ENCODE measurements at regions not wholly inside any gene's neighbourhood (a gene's known extent, or its start where the extent isn't known, plus 50 kb on each side); places are given as distances from the start of the nearest gene placed in this dataset.

DNA sequence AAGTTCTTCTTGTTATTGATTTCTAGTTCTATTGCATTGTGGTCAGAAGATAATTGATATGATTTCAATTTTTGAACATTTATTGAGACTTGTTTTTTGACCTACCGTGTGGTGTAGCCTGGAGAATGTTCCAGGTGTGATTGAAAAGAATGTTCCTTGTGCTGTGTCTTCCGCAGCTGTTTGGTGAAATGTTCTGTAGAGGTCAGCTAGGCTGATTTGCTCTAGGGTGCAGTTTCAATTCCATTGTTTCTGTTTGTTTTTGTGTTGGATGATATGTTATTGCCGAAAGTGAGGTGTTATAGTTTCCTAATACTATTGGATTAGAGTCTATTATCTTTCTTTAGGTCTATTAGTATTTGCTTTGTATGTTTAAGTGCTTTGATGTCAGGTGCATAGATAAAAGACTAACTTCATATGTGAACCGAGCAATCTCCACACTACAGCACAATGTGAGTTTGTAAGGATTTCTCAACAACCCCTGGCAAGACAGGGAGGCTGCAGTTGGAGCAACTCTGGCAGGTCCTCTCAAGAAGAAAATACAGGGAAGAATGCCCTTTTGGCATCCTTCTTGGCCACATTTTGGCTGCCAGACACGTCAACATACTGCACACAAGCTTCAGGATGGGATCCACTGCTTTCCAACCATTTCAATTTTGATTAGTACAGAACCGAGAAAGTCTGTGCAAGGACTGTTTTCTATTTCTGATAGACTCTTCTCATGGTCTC is 320.7 kb downstream of the RNF144B start:
- H3K4me3 ChIP-seq (ENCODE audit: extremely low read depth in 1 of 4, insufficient read depth in 2 of 4, low read depth in 3 of 4, low read length in 4 of 4), result no peak overlapping the region
- H3K4ac ChIP-seq (replicated peaks; ENCODE audit: insufficient read length, low read depth, low read length), result no peak overlapping the region
- no peak overlapping the region for H3K18ac ChIP-seq (ENCODE audit: extremely low read depth, low read length)
- H2BK20ac ChIP-seq (ENCODE audit: low read length), result no peak overlapping the region
- ChIA-PET CTCF (ENCODE audit: partially characterized antibody) (no interaction called here), POLR2A (ENCODE audit: partially characterized antibody) (no interaction called here)
- DNase-seq (ENCODE audit: low read depth in 1 of 2, low spot score in 2 of 2) (no peak), FAIRE-seq (no peak)
- H3K79me2 ChIP-seq (ENCODE audit: control insufficient read depth in 1 of 2, insufficient read depth in 2 of 2, low read length in 2 of 2), result no peaks in the 10 kb centered on the region
- H3K23ac ChIP-seq (ENCODE audit: insufficient read length), result no peak overlapping the region
- no peaks in the 10 kb centered on the region for H3K36me3 ChIP-seq (ENCODE audit: control insufficient read depth in 2 of 4, insufficient read depth in 4 of 4, low read length in 3 of 4)
- H3K9ac ChIP-seq (replicated peaks in 1 of 4; ENCODE audit: extremely low read depth in 1 of 4, low read depth in 3 of 4, low read length in 3 of 4), result no peak overlapping the region
- H2BK12ac ChIP-seq (ENCODE audit: low read depth, low read length), result no peak overlapping the region
- H3K4me2 ChIP-seq (ENCODE audit: insufficient read depth in 1 of 2, low read depth in 2 of 2, low read length in 2 of 2), result no peak overlapping the region
- no peaks in the 10 kb centered on the region for H3K4me1 ChIP-seq (replicated peaks in 1 of 4; ENCODE audit: control insufficient read depth in 3 of 4, insufficient read depth in 4 of 4, low read length in 3 of 4)
- no peak overlapping the region for H4K8ac ChIP-seq (ENCODE audit: extremely low read depth, insufficient read depth, low read length)
- no peak overlapping the region for H4K91ac ChIP-seq (replicated peaks; ENCODE audit: insufficient read length, low read length)
- WGBS, 2 experiments (ENCODE audit: extremely low coverage in 1 of 2, insufficient coverage in 1 of 2, insufficient read length in 1 of 2, insufficient replicate concordance in 2 of 2, low coverage in 1 of 2, low lambda C conversion rate in 2 of 2, missing lambda C conversion rate in 1 of 2), result 88% methylated on average over 6 of the region's 6 CpGs; no CpG with 5 or more reads in 1 of the 2 experiments
- no peak overlapping the region for H3K27ac ChIP-seq (ENCODE audit: low read depth, low read length)
- no peak overlapping the region for H3K14ac ChIP-seq (ENCODE audit: insufficient read length)
- no peak overlapping the region for H2BK5ac ChIP-seq (ENCODE audit: low read depth, low read length)
- no peaks in the 10 kb centered on the region for H4K20me1 ChIP-seq (replicated peaks in 1 of 2; ENCODE audit: control insufficient read depth in 1 of 2, insufficient read depth in 2 of 2, low read length in 2 of 2)
- no peak overlapping the region for H2AK5ac ChIP-seq (ENCODE audit: low read depth, low read length)
- no peaks in the 10 kb centered on the region for H3K27me3 ChIP-seq (replicated peaks in 1 of 4; ENCODE audit: control insufficient read depth in 3 of 4, extremely low read depth in 1 of 4, insufficient read depth in 3 of 4, low read length in 3 of 4)
- no peak overlapping the region for H2AFZ ChIP-seq (ENCODE audit: low read length)
- no peak overlapping the region for H2BK120ac ChIP-seq (replicated peaks; ENCODE audit: low read depth, low read length)
- H2BK15ac ChIP-seq (ENCODE audit: low read length), result no peak overlapping the region
- no peak overlapping the region for H4K5ac ChIP-seq (ENCODE audit: insufficient read length, low read depth, low read length)
- no peaks in the 10 kb centered on the region for H3K79me1 ChIP-seq (ENCODE audit: low read depth, low read length)
- H3K9me3 ChIP-seq (ENCODE audit: insufficient read depth in 2 of 2, low read depth in 1 of 2, low read length in 1 of 2), result no peaks in the 10 kb centered on the region
- no peaks in the 10 kb centered on the region for H3K23me2 ChIP-seq (ENCODE audit: low read depth, low read length)
- no peak overlapping the region for H3K56ac ChIP-seq (replicated peaks; ENCODE audit: insufficient read length, low read depth, low read length)
- no peak for TF ChIP-seq BRCA1 (IDR thresholded peaks at IDR 0.05; ENCODE audit: low read depth, low read length)
- TF ChIP-seq FOSL1 (IDR thresholded peaks at IDR 0.05; ENCODE audit: insufficient read depth, low read depth, low read length), result no peak
- TF ChIP-seq ASH2L (IDR thresholded peaks at IDR 0.05; ENCODE audit: low read length), result no peak
- no peak for TF ChIP-seq SIRT6 (IDR thresholded peaks at IDR 0.05; ENCODE audit: low read length)
- no peak for TF ChIP-seq CHD2 (IDR thresholded peaks at IDR 0.05; ENCODE audit: low read length)
- TF ChIP-seq SP1 (IDR thresholded peaks at IDR 0.05; ENCODE audit: low read depth, low read length), result no peak
- no peak for TF ChIP-seq TCF12 (IDR thresholded peaks at IDR 0.05; ENCODE audit: low read depth, low read length)
- no peak for TF ChIP-seq EP300 (IDR thresholded peaks at IDR 0.05; ENCODE audit: borderline replicate concordance in 1 of 2, low read depth in 2 of 2, low read length in 2 of 2)
- no peak for TF ChIP-seq POLR2AphosphoS5 (IDR thresholded peaks at IDR 0.05; ENCODE audit: low read depth, low read length)
- no peak for TF ChIP-seq CEBPB (IDR thresholded peaks at IDR 0.05; ENCODE audit: low read depth, low read length)
- no peak for TF ChIP-seq ZNF274 (IDR thresholded peaks at IDR 0.05; ENCODE audit: borderline replicate concordance, extremely low read depth, low read length)
- TF ChIP-seq SRF (IDR thresholded peaks at IDR 0.05; ENCODE audit: low read depth, low read length), result no peak
- no peak for TF ChIP-seq CHD1 (IDR thresholded peaks at IDR 0.05; ENCODE audit: low read depth, low read length)
- no peak for TF ChIP-seq RFX5 (IDR thresholded peaks at IDR 0.05; ENCODE audit: borderline replicate concordance, low read depth, low read length)

All from H1 (cell line).